Mesothelial cell of epicardium (in vitro differentiated cells): ENCODE measurements at regions not wholly inside any gene's neighbourhood (a gene's known extent, or its start where the extent isn't known, plus 50 kb on each side); places are given as distances from the start of the nearest gene placed in this dataset.

ENCODE experiments used
- DNase-seq, 2 experiments: peaks; one replicate each; pipeline ENCODE4 v3.0.0; 2021; ENCODE audit warnings: low spot score in 2 of 2; ENCODE audit not compliant: unreplicated experiment in 2 of 2
- H3K27ac Mint-ChIP-seq: 2 replicates; pipeline ENCODE4 v1.8.0; 2021; ENCODE audit warnings: mixed read lengths
- H3K27me3 Mint-ChIP-seq: 2 replicates; pipeline ENCODE4 v1.8.0; 2021; ENCODE audit warnings: low read depth, mixed read lengths
- H3K36me3 Mint-ChIP-seq: 2 replicates; pipeline ENCODE4 v1.8.0; 2021; ENCODE audit warnings: mixed read lengths
- H3K4me1 Mint-ChIP-seq: 2 replicates; pipeline ENCODE4 v1.8.0; 2021; ENCODE audit warnings: mixed read lengths
- H3K4me3 Mint-ChIP-seq: 2 replicates; pipeline ENCODE4 v1.8.0; 2021; ENCODE audit warnings: mild to moderate bottlenecking, moderate library complexity, mixed read lengths
- H3K9me3 Mint-ChIP-seq: 2 replicates; pipeline ENCODE4 v1.8.0; 2021; ENCODE audit warnings: mixed read lengths
- CTCF ChIP-seq: fragments of 200-600 bp; sonication (generic); IDR thresholded peaks from one replicate; pipeline ENCODE4 v1.5.0; 2021; ENCODE audit warnings: antibody characterized with exemption; ENCODE audit not compliant: unreplicated experiment

- peaks cover 49% of the 10 kb centered on the region for H3K4me1 Mint-ChIP-seq
- H3K36me3 Mint-ChIP-seq, result no peaks in the 10 kb centered on the region
- H3K27me3 Mint-ChIP-seq, result no peaks in the 10 kb centered on the region
- H3K9me3 Mint-ChIP-seq, result no peaks in the 10 kb centered on the region
- no peak for TF ChIP-seq CTCF
- no peak for DNase-seq
- H3K27ac Mint-ChIP-seq, result no peak overlapping the region
- no peak overlapping the region for H3K4me3 Mint-ChIP-seq
Observed at GRCh38 chr12:75882421-75882820, 149.2 kb downstream of the PHLDA1 start.

- H3K27me3 Mint-ChIP-seq, result no peaks in the 10 kb centered on the region
- H3K4me1 Mint-ChIP-seq, result peaks cover 54% of the 10 kb centered on the region
- DNase-seq, result no peak
- no peaks in the 10 kb centered on the region for H3K9me3 Mint-ChIP-seq
- H3K4me3 Mint-ChIP-seq, result no peak overlapping the region
- TF ChIP-seq CTCF, result no peak
- no peak overlapping the region for H3K27ac Mint-ChIP-seq
- no peaks in the 10 kb centered on the region for H3K36me3 Mint-ChIP-seq
Observed at GRCh38 chr12:75881920-75882319, 149.7 kb downstream of the PHLDA1 start.

GRCh38 chr12:75877763-75878621 is 153.6 kb downstream of the PHLDA1 start:
- H3K4me1 Mint-ChIP-seq, result peaks cover 39% of the 10 kb centered on the region
- DNase-seq, result no peak
- no peak for TF ChIP-seq CTCF
- H3K4me3 Mint-ChIP-seq, result peak overlapping the region; percentile 6
- H3K9me3 Mint-ChIP-seq, result peaks cover 10% of the 10 kb centered on the region
- H3K27ac Mint-ChIP-seq, result peak overlapping the region; percentile 62
- H3K27me3 Mint-ChIP-seq, result no peaks in the 10 kb centered on the region
- H3K36me3 Mint-ChIP-seq, result no peaks in the 10 kb centered on the region

- Mint-ChIP-seq H3K9me3 (peaks cover 10% of the 10 kb centered on the region), H3K4me3 (no peak overlapping the region), H3K27me3 (no peaks in the 10 kb centered on the region), H3K36me3 (no peaks in the 10 kb centered on the region), H3K4me1 (peaks cover 33% of the 10 kb centered on the region), H3K27ac (peak overlapping the region; percentile 89)
- DNase-seq, result no peak
- TF ChIP-seq CTCF, result no peak
Observed at GRCh38 chr12:75876832-75877762, 154.5 kb downstream of the PHLDA1 start.

- Mint-ChIP-seq H3K27ac (no peak overlapping the region), H3K36me3 (no peaks in the 10 kb centered on the region), H3K4me1 (peaks cover 39% of the 10 kb centered on the region), H3K4me3 (no peak overlapping the region), H3K9me3 (peaks cover 10% of the 10 kb centered on the region), H3K27me3 (no peaks in the 10 kb centered on the region)
- no peak for DNase-seq
- no peak for TF ChIP-seq CTCF
Observed at GRCh38 chr12:75874441-75874840, 157.1 kb downstream of the PHLDA1 start.
